HCT116 (cell line): ENCODE measurements at regions not wholly inside any gene's neighbourhood (a gene's known extent, or its start where the extent isn't known, plus 50 kb on each side); places are given as distances from the start of the nearest gene placed in this dataset.

ENCODE experiments used
- ATAC-seq: fragments of 200-7000 bp; cut with Tn5 transposase; 2 replicates; pipeline ENCODE4 v1.9.1; 2020; ENCODE audit warnings: mild to moderate bottlenecking, moderate library complexity
- BruUV-seq: library from RNA; stranded (reverse); fragments of 400-500 nt; replicated peaks from 2 replicates; lab custom pipeline; 2021; lab: Mats Ljungman, UMichigan
- CTCF ChIA-PET: fragments of 300-600 bp; sonication (Branson Sonifier 250); formaldehyde crosslinking; loops from one replicate; lab custom pipeline; 2021; ENCODE audit warnings: antibody characterized with exemption; lab: Charles Lee
- POLR2A ChIA-PET: fragments of 300-600, 350-600 bp; sonication (Branson Sonifier 250); formaldehyde crosslinking; loops from one replicate; lab custom pipeline; 2021; ENCODE audit warnings: antibody characterized with exemption; lab: Charles Lee
- RAD21 ChIA-PET, 2 experiments: fragments of 300-600 bp; sonication (Branson Sonifier 250); formaldehyde crosslinking; loops; one replicate each; lab custom pipeline; 2023; ENCODE audit warnings: low total read pairs in 2 of 2; ENCODE audit not compliant: uncharacterized antibody in 2 of 2, unreplicated experiment in 2 of 2, low non-redundant PET in 1 of 2; lab: Charles Lee
- DNase-seq: peaks from one replicate; pipeline ENCODE4 v3.0.0-alpha.2; 2010; ENCODE audit warnings: low read depth, low spot score
- H2AFZ ChIP-seq: fragments of 200-600 bp; shearing (Covaris generic), sonication (generic); 2 replicates; pipeline ENCODE4 v1.6.1; 2017; ENCODE audit warnings: low read depth, mixed run types, mixed read lengths, antibody characterized with exemption, low read length; ENCODE audit not compliant: poor library complexity, severe bottlenecking
- H3K27ac ChIP-seq: 2 replicates; pipeline ENCODE4 v1.5.1; 2012; ENCODE audit warnings: low read depth, low read length
- H3K27me3 ChIP-seq: fragments of 200-600 bp; sonication (generic); 2 replicates; pipeline ENCODE4 v1.6.1; 2016; ENCODE audit warnings: mixed run types, low read length, mixed read lengths; ENCODE audit not compliant: insufficient read depth
- H3K36me3 ChIP-seq, 2 experiments: fragments of 200-500 bp in 1 of 2; fragments of 200-600 bp in 1 of 2; sonication (Bioruptor generic) in 1 of 2; sonication (generic) in 1 of 2; 2 replicates each; pipeline versions ENCODE4 v1.5.1 to v1.6.1; 2014 to 2016; ENCODE audit warnings: low read length in 2 of 2, inconsistent platforms in 1 of 2, mixed read lengths in 1 of 2, mixed run types in 1 of 2; ENCODE audit not compliant: insufficient read depth in 2 of 2, control insufficient read depth in 1 of 2
- H3K4me1 ChIP-seq, 2 experiments: fragments of 200-600 bp in 1 of 2; sonication (generic) in 1 of 2; 2 replicates each; pipeline versions ENCODE4 v1.5.1 to v1.6.1; 2012 to 2017; ENCODE audit warnings: low read length in 2 of 2, inconsistent platforms in 1 of 2, mild to moderate bottlenecking in 1 of 2, mixed read lengths in 1 of 2, mixed run types in 1 of 2, moderate library complexity in 1 of 2; ENCODE audit not compliant: insufficient read depth in 2 of 2, control insufficient read depth in 1 of 2
- H3K4me2 ChIP-seq: fragments of 200-600 bp; sonication (generic); 2 replicates; pipeline ENCODE4 v1.6.1; 2017; ENCODE audit warnings: mixed run types, low read length, mixed read lengths
- H3K4me3 ChIP-seq, 2 experiments: fragments of 200-600 bp in 1 of 2; sonication (generic) in 1 of 2; replicated peaks in 1 of 2; 2 replicates each; pipeline ENCODE4 v1.5.1; 2011 to 2016; ENCODE audit warnings: low read length in 2 of 2, control low read depth in 1 of 2, low read depth in 1 of 2, mild to moderate bottlenecking in 1 of 2, mixed read lengths in 1 of 2, mixed run types in 1 of 2
- H3K79me2 ChIP-seq: fragments of 200-600 bp; sonication (generic); 2 replicates; pipeline ENCODE4 v1.6.1; 2017; ENCODE audit warnings: mild to moderate bottlenecking, mixed run types, low read length, moderate library complexity, mixed read lengths; ENCODE audit not compliant: insufficient read depth
- H3K9ac ChIP-seq: fragments of 200-600 bp; sonication (generic); 2 replicates; pipeline ENCODE4 v1.6.1; 2016; ENCODE audit warnings: low read length, mixed read lengths
- H3K9me2 ChIP-seq: fragments of 200-600 bp; sonication (generic), shearing (Covaris generic); 2 replicates; pipeline ENCODE4 v1.6.1; 2017; ENCODE audit warnings: mixed run types, mild to moderate bottlenecking, moderate library complexity; ENCODE audit not compliant: insufficient read depth
- H3K9me3 ChIP-seq, 2 experiments: fragments of 200-500 bp in 1 of 2; fragments of 200-600 bp in 1 of 2; sonication (Bioruptor generic) in 1 of 2; sonication (generic) in 1 of 2; 2 replicates each; pipeline ENCODE4 v1.6.1; 2014 to 2017; ENCODE audit warnings: low read length in 2 of 2, mixed read lengths in 2 of 2, inconsistent platforms in 1 of 2, low read depth in 1 of 2, mild to moderate bottlenecking in 1 of 2, mixed run types in 1 of 2, moderate library complexity in 1 of 2; ENCODE audit not compliant: control insufficient read depth in 1 of 2, insufficient read depth in 1 of 2
- H4K20me1 ChIP-seq: fragments of 200-600 bp; sonication (generic), shearing (Covaris generic); 2 replicates; pipeline ENCODE4 v1.6.1; 2017; ENCODE audit warnings: mixed run types, mild to moderate bottlenecking, moderate library complexity; ENCODE audit not compliant: insufficient read depth
- ATF3 ChIP-seq: IDR thresholded peaks from 2 replicates; pipeline ENCODE4 v1.6.1; 2012
- CBX3 ChIP-seq: IDR thresholded peaks from 2 replicates; pipeline ENCODE4 v1.6.1; 2012; ENCODE audit warnings: low read depth
- CEBPB ChIP-seq: IDR thresholded peaks from 2 replicates; pipeline ENCODE4 v1.6.1; 2012; ENCODE audit warnings: low read depth
- CTCF ChIP-seq, 3 experiments: fragments of 200-600 bp in 1 of 3; sonication (generic) in 1 of 3; IDR thresholded peaks in 2 of 3; conservative IDR thresholded peaks in 1 of 3; 2 replicates each; pipeline ENCODE4 v1.5.1; 2012 to 2017; ENCODE audit warnings: low read depth in 2 of 3, low read length in 2 of 3, antibody characterized with exemption in 1 of 3, borderline replicate concordance in 1 of 3, control low read depth in 1 of 3, mild to moderate bottlenecking in 1 of 3, mixed read lengths in 1 of 3, mixed run types in 1 of 3, moderate library complexity in 1 of 3; ENCODE audit not compliant: insufficient read depth in 1 of 3
- EGR1 ChIP-seq: IDR thresholded peaks from 2 replicates; pipeline ENCODE4 v1.6.1; 2012; ENCODE audit warnings: low read depth
- ELF1 ChIP-seq: IDR thresholded peaks from 2 replicates; pipeline ENCODE4 v1.6.1; 2012; ENCODE audit warnings: low read depth, borderline replicate concordance
- EZH2 ChIP-seq: fragments of 200-600 bp; sonication (generic); IDR thresholded peaks from 2 replicates; pipeline ENCODE4 v1.6.1; 2017; ENCODE audit warnings: antibody characterized with exemption, mixed run types
- FOSL1 ChIP-seq: IDR thresholded peaks from 2 replicates; pipeline ENCODE4 v1.6.1; 2012; ENCODE audit warnings: low read depth
- JUND ChIP-seq: IDR thresholded peaks from 2 replicates; pipeline ENCODE4 v1.6.1; 2012
- POLR2A ChIP-seq: IDR thresholded peaks from 2 replicates; pipeline ENCODE4 v1.7.0; 2011; ENCODE audit warnings: borderline replicate concordance; ENCODE audit not compliant: insufficient read depth, insufficient read length; ENCODE audit errors: extremely low read depth
- POLR2AphosphoS5 ChIP-seq: IDR thresholded peaks from 2 replicates; pipeline ENCODE4 v1.6.1; 2011; ENCODE audit warnings: mild to moderate bottlenecking, low read depth, low read length, moderate library complexity
- RAD21 ChIP-seq: IDR thresholded peaks from 2 replicates; pipeline ENCODE4 v1.6.1; 2012; ENCODE audit warnings: low read depth, mild to moderate bottlenecking
- REST ChIP-seq: IDR thresholded peaks from 2 replicates; pipeline ENCODE4 v1.6.1; 2012; ENCODE audit warnings: low read depth
- SP1 ChIP-seq: IDR thresholded peaks from 2 replicates; pipeline ENCODE4 v1.6.1; 2012; ENCODE audit warnings: low read depth
- SRF ChIP-seq: IDR thresholded peaks from 2 replicates; pipeline ENCODE4 v1.6.1; 2012; ENCODE audit warnings: low read depth
- TCF7L2 ChIP-seq: IDR thresholded peaks from 2 replicates; pipeline ENCODE4 v1.7.0; 2011; ENCODE audit warnings: borderline replicate concordance, inconsistent platforms; ENCODE audit not compliant: insufficient read depth, insufficient read length; ENCODE audit errors: extremely low read depth
- YY1 ChIP-seq: IDR thresholded peaks from 2 replicates; pipeline ENCODE4 v1.6.1; 2011; ENCODE audit warnings: low read length, low read depth, moderate library complexity, mild to moderate bottlenecking; ENCODE audit not compliant: insufficient replicate concordance; ENCODE audit errors: extremely low read depth
- ZFX ChIP-seq: fragments of 450-650 bp; IDR thresholded peaks from 2 replicates; pipeline ENCODE4 v1.6.1; 2017
- ZNF274 ChIP-seq: fragments of 200-500 bp; sonication (Bioruptor generic); IDR thresholded peaks from 2 replicates; pipeline ENCODE4 v1.6.1; 2014; ENCODE audit warnings: mild to moderate bottlenecking, low read depth, low read length, inconsistent platforms
- intact Hi-C: fragments of 100-400 bp; cut with micrococcal nuclease; formaldehyde crosslinking; loops from 2 replicates; pipeline ENCODE4 v1.10.0; 2022
- TF ChIP-seq, protein P1 (sequence below): IDR thresholded peaks from 2 replicates; pipeline ENCODE4 v1.6.1; 2012

DNA sequence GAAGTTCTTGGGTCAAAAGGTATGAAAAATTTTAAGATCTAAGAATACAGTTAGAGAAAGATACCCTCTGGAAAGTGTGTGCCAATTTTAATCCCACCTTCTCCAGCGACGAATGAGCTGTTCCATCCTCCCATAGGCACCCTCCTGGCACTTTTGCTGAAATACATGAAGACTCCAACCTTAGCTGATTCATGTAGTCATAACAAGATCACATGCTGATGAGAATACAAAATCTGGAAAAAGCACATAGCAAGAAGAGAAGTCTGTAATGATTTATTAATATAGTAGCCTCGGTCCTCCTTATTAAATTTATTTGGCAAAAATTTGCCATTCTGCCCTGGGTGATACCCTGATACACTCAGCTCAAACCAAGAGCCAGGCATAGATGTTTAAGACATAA is 88.9 kb downstream of the CCR1 start:
- Histone ChIP-seq H3K9me3 (no peaks in the 10 kb centered on the region), H3K36me3 (no peaks in the 10 kb centered on the region), H3K4me3 (no peak overlapping the region), H3K4me1 (peaks cover 0 to 4% of the 10 kb centered on the region in 2 experiments; a peak in 1 of 4 replicates), H3K9me2 (no peaks in the 10 kb centered on the region), H3K79me2 (no peaks in the 10 kb centered on the region), H4K20me1 (no peaks in the 10 kb centered on the region), H3K4me2 (no peak overlapping the region), H2AFZ (no peak overlapping the region), H3K27ac (no peak overlapping the region), H3K9ac (no peak overlapping the region), H3K27me3 (no peaks in the 10 kb centered on the region)
- ChIA-PET CTCF (no interaction called here), RAD21 (no interaction called here), POLR2A (no interaction called here)
- DNase-seq (no peak), ATAC-seq (no peak)
- TF ChIP-seq CBX3 (no peak), EGR1 (no peak), CEBPB (no peak), YY1 (no peak), SP1 (no peak), FOSL1 (no peak), POLR2AphosphoS5 (no peak), ELF1 (no peak), EZH2 (no peak), SRF (no peak), JUND (no peak), ZNF274 (no peak), TCF7L2 (no peak), REST (no peak), ATF3 (no peak), CTCF (IDR thresholded peaks at IDR 0.05 in 2 of 3, conservative IDR thresholded peaks at IDR 0.05 in 1 of 3; ENCODE audit: borderline replicate concordance in 1 of 3, insufficient read depth in 1 of 3, low read depth in 2 of 3, low read length in 2 of 3) (no peak), RAD21 (no peak), POLR2A (no peak), ZFX (no peak)
- TF ChIP-seq, protein P1, sequence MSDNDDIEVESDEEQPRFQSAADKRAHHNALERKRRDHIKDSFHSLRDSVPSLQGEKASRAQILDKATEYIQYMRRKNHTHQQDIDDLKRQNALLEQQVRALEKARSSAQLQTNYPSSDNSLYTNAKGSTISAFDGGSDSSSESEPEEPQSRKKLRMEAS, result no peak
- no TSS peak for BruUV-seq
- intact Hi-C loops, result no loop called here
